HUES64 (cell line): ENCODE measurements at regions not wholly inside any gene's neighbourhood (a gene's known extent, or its start where the extent isn't known, plus 50 kb on each side); places are given as distances from the start of the nearest gene placed in this dataset.

Source experiments
- H3K27ac ChIP-seq: 2 replicates; pipeline ENCODE4 v1.7.0; 2013; ENCODE audit warnings: low read depth, low read length, inconsistent platforms
- H3K27me3 ChIP-seq: 2 replicates; pipeline ENCODE4 v1.6.1; 2013; ENCODE audit warnings: mild to moderate bottlenecking, low read length; ENCODE audit not compliant: insufficient read depth
- H3K36me3 ChIP-seq: 2 replicates; pipeline ENCODE4 v1.6.1; 2013; ENCODE audit warnings: mild to moderate bottlenecking, low read length; ENCODE audit not compliant: insufficient read depth
- H3K4me1 ChIP-seq: 2 replicates; pipeline ENCODE4 v1.6.1; 2013; ENCODE audit warnings: mild to moderate bottlenecking, low read length, moderate library complexity; ENCODE audit not compliant: insufficient read depth
- H3K4me3 ChIP-seq: 2 replicates; pipeline ENCODE4 v1.5.1; 2013; ENCODE audit warnings: mild to moderate bottlenecking, low read length, moderate library complexity
- H3K9ac ChIP-seq: 2 replicates; pipeline ENCODE4 v1.6.1; 2013; ENCODE audit warnings: mild to moderate bottlenecking, low read depth, low read length
- H3K9me3 ChIP-seq: 2 replicates; pipeline ENCODE4 v1.6.1; 2013; ENCODE audit warnings: low read depth, low read length; ENCODE audit not compliant: insufficient read depth
- WGBS: fragments of 150-250, 120-280 bp; methylation state at CpG from one replicate; pipeline ENCODE4 v1.1.7; 2013; ENCODE audit warnings: missing lambda C conversion rate; 5-methylcytosine and 5-hydroxymethylcytosine counted together

DNA sequence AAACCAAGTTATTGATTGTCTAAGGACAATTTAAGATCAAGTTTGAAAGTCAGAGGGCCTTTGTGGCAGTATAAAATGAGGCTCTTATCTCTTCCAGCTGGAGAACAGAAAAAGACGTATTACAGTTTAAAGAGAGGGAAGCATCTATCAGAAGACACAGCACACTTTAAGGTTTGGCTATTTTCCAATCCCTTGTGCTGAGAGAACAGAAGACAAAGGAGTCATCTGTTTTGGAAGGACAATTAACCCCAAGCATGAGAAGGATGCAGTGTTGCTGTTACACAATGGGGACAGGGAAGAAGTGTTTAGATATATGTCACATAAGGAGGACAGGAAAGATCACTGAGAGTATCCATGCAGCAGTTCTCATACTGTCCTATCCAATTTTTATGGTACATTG, 1224.2 kb upstream of the SORCS1 start:
- Histone ChIP-seq H3K9me3 (no peaks in the 10 kb centered on the region), H3K4me1 (no peaks in the 10 kb centered on the region; the same call in 1 of the 2 replicates), H3K9ac (no peak overlapping the region), H3K27me3 (no peaks in the 10 kb centered on the region), H3K27ac (no peak overlapping the region), H3K36me3 (no peaks in the 10 kb centered on the region), H3K4me3 (no peak overlapping the region)
- WGBS, result 83% methylated on average over 1 of the region's 1 CpG

DNA sequence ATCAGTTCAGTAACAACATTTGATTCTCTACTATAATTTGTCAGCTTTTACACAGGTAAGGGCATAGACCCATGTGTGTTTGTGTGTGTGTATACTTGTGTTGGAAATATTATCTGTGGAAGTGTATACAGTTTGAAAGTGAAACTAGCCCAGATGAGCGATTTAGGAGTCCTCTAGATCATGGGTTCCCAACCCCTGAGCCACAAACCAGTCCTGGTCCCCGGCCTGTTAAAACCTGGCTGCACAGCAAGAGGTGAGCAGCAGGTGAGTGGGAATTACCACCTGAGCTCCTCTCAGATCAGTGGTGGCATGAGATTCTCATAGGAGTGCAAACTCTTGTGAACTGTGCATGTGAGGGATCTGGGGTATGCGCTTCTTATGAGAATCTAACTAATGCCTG, 1221.5 kb upstream of the SORCS1 start:
- Histone ChIP-seq H3K27me3 (no peaks in the 10 kb centered on the region), H3K4me3 (no peak overlapping the region), H3K27ac (no peak overlapping the region), H3K36me3 (no peaks in the 10 kb centered on the region), H3K9me3 (no peaks in the 10 kb centered on the region), H3K4me1 (no peaks in the 10 kb centered on the region; the same call in 1 of the 2 replicates), H3K9ac (no peak overlapping the region)
- WGBS, result 92% methylated on average over 3 of the region's 3 CpGs

GRCh38 chr10:108384378-108384777, 1219.9 kb upstream of the SORCS1 start:
- Histone ChIP-seq H3K36me3 (no peaks in the 10 kb centered on the region), H3K27ac (no peak overlapping the region), H3K4me3 (no peak overlapping the region), H3K27me3 (no peaks in the 10 kb centered on the region), H3K9ac (no peak overlapping the region), H3K9me3 (no peaks in the 10 kb centered on the region), H3K4me1 (no peaks in the 10 kb centered on the region; the same call in 1 of the 2 replicates)
- 50% methylated on average over 1 of the region's 1 CpG for WGBS

DNA sequence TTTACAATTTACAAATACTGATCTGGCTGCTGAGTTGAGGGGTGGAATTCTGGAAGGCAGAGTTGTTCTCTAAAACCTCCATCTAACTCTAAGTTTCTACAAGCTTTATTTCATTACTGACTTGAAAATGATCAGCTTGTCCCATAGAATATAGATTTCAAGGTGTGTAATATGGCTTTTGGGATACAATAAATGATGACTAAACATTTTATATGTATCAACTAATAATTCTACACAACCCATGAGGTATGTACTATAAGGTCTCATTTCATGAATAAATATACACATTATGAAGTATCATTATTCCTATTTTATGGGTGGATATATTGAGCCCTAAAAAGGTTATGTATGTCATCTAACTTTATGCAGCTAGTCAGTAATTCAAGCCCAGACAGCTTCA, 1214.3 kb upstream of the SORCS1 start:
- H3K27me3 ChIP-seq, result no peaks in the 10 kb centered on the region
- H3K27ac ChIP-seq, result no peak overlapping the region
- no peaks in the 10 kb centered on the region for H3K4me1 ChIP-seq
- H3K9ac ChIP-seq, result no peak overlapping the region
- no peaks in the 10 kb centered on the region for H3K9me3 ChIP-seq
- H3K4me3 ChIP-seq, result no peak overlapping the region
- H3K36me3 ChIP-seq, result no peaks in the 10 kb centered on the region

GRCh38 chr10:108375691-108376090, 1211.2 kb upstream of the SORCS1 start:
- Histone ChIP-seq H3K27me3 (no peaks in the 10 kb centered on the region), H3K4me3 (no peak overlapping the region), H3K27ac (no peak overlapping the region), H3K9me3 (no peaks in the 10 kb centered on the region), H3K36me3 (no peaks in the 10 kb centered on the region), H3K4me1 (no peaks in the 10 kb centered on the region), H3K9ac (no peak overlapping the region)

GRCh38 chr10:108374991-108375390, 1210.5 kb upstream of the SORCS1 start:
- Histone ChIP-seq H3K4me3 (no peak overlapping the region), H3K27me3 (no peaks in the 10 kb centered on the region), H3K27ac (no peak overlapping the region), H3K36me3 (no peaks in the 10 kb centered on the region), H3K9ac (no peak overlapping the region), H3K4me1 (no peaks in the 10 kb centered on the region), H3K9me3 (no peaks in the 10 kb centered on the region)
- WGBS, result 75% methylated on average over 1 of the region's 1 CpG

GRCh38 chr10:108365541-108365940, 1201.0 kb upstream of the SORCS1 start:
- no peak overlapping the region for H3K9ac ChIP-seq
- no peak overlapping the region for H3K27ac ChIP-seq
- no peaks in the 10 kb centered on the region for H3K9me3 ChIP-seq
- no peaks in the 10 kb centered on the region for H3K27me3 ChIP-seq
- H3K4me1 ChIP-seq, result no peaks in the 10 kb centered on the region
- H3K4me3 ChIP-seq, result no peak overlapping the region
- H3K36me3 ChIP-seq, result no peaks in the 10 kb centered on the region

- 70% methylated on average over 4 of the region's 4 CpGs for WGBS
Measured at GRCh38 chr10:108363576-108363975, 1199.1 kb upstream of the SORCS1 start.

DNA sequence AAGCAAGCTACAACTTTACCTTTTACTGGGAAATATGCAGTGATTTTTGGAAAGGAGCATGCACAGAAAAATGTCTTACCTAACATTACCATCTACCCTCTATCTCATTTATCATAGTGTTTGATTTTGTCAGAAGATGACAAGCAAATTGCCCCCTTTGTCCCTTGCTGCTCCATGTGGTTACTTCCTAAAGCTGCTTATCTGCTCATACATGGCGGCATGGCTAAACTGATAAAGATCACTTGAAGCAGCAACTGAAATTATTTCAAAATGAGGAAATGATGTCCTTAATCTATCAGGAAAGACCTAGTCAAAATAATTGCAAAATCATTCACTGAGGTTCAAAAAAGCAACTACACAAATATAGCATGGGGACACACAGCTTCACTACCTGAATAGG, 1198.5 kb upstream of the SORCS1 start:
- no peak overlapping the region for H3K9ac ChIP-seq
- 86% methylated on average over 1 of the region's 1 CpG for WGBS
- no peaks in the 10 kb centered on the region for H3K27me3 ChIP-seq
- H3K9me3 ChIP-seq, result no peaks in the 10 kb centered on the region
- no peak overlapping the region for H3K4me3 ChIP-seq
- no peaks in the 10 kb centered on the region for H3K36me3 ChIP-seq
- H3K4me1 ChIP-seq, result no peaks in the 10 kb centered on the region
- H3K27ac ChIP-seq, result no peak overlapping the region

More at GRCh38 chr10:108363576-108363975, 1199.1 kb upstream of the SORCS1 start:
- no peaks in the 10 kb centered on the region for H3K9me3 ChIP-seq
- H3K4me1 ChIP-seq, result no peaks in the 10 kb centered on the region
- no peak overlapping the region for H3K27ac ChIP-seq
- H3K36me3 ChIP-seq, result no peaks in the 10 kb centered on the region
- H3K4me3 ChIP-seq, result no peak overlapping the region
- no peak overlapping the region for H3K9ac ChIP-seq
- H3K27me3 ChIP-seq, result no peaks in the 10 kb centered on the region

DNA sequence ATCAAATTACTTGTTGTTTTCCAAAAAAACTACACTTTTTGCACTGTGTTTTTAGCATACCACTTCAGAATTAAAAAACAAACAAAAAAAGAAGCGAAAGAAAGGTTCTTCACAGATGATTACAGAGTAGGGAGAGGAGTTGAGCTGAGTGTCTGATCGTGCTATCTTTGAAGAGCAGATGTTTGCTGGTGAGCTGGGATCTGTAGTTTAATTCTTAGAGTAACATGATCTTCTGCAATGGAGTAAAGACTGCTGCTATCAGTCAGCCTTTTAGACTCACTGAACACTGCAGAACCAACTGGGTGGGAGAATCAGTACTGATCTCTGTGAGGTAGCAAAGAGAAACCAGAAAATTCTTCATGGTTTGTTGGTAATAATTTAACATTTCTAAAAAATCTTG, 1197.8 kb upstream of the SORCS1 start:
- no peak overlapping the region for H3K4me3 ChIP-seq
- no peaks in the 10 kb centered on the region for H3K27me3 ChIP-seq
- no peak overlapping the region for H3K9ac ChIP-seq
- WGBS, result 56% methylated on average over 2 of the region's 2 CpGs
- no peak overlapping the region for H3K27ac ChIP-seq
- no peaks in the 10 kb centered on the region for H3K36me3 ChIP-seq
- no peaks in the 10 kb centered on the region for H3K4me1 ChIP-seq
- H3K9me3 ChIP-seq, result no peaks in the 10 kb centered on the region

GRCh38 chr10:108360187-108360586, 1195.7 kb upstream of the SORCS1 start:
- Histone ChIP-seq H3K9me3 (no peaks in the 10 kb centered on the region), H3K27ac (no peak overlapping the region)

DNA sequence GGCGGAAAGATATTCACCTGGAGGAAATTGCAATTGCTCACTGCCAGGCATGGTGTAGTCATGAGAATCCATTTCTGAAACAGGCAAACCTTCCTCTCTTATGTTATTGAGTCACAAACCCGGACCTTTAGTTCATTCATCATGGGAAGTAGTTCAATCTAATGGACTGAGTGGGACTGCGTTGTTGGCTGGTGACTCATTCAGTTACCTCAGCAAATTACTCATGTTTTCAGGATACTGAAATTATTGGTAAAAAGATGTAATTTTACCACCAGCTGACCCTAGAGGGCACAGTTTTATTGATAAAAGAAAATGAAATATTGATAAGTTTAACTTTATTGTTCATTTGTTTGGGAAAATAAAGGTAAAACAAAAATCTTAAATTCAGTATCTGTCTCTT, 1194.4 kb upstream of the SORCS1 start:
- 90% methylated on average over 3 of the region's 3 CpGs for WGBS
- H3K27ac ChIP-seq, result no peak overlapping the region

More at GRCh38 chr10:108360187-108360586, 1195.7 kb upstream of the SORCS1 start:
- Histone ChIP-seq H3K9ac (no peak overlapping the region), H3K36me3 (no peaks in the 10 kb centered on the region), H3K27me3 (no peaks in the 10 kb centered on the region), H3K4me3 (no peak overlapping the region), H3K4me1 (no peaks in the 10 kb centered on the region)
- 63% methylated on average over 2 of the region's 2 CpGs for WGBS

More for the DNA sequence above, 1194.4 kb upstream of the SORCS1 start:
- Histone ChIP-seq H3K4me1 (no peaks in the 10 kb centered on the region), H3K4me3 (no peak overlapping the region), H3K27me3 (no peaks in the 10 kb centered on the region), H3K9ac (no peak overlapping the region), H3K36me3 (no peaks in the 10 kb centered on the region), H3K9me3 (no peaks in the 10 kb centered on the region)
